Panc1 (cell line): ENCODE measurements at regions not wholly inside any gene's neighbourhood (a gene's known extent, or its start where the extent isn't known, plus 50 kb on each side); places are given as distances from the start of the nearest gene placed in this dataset.

Experiments
- ATAC-seq: fragments of 200-7000 bp; cut with Tn5 transposase; 2 replicates; pipeline ENCODE4 v1.9.1; 2020; ENCODE audit warnings: mild to moderate bottlenecking, moderate library complexity
- BruUV-seq: library from RNA; stranded (reverse); fragments of 400-500 nt; replicated peaks from 2 replicates; lab custom pipeline; 2021; lab: Mats Ljungman, UMichigan
- CTCF ChIA-PET: fragments of 300-600 bp; sonication (Branson Sonifier 250); formaldehyde crosslinking; loops from one replicate; lab custom pipeline; 2022; ENCODE audit warnings: antibody characterized with exemption; lab: Charles Lee
- POLR2A ChIA-PET: fragments of 300-600 bp; sonication (Branson Sonifier 250); formaldehyde crosslinking; loops from one replicate; lab custom pipeline; 2022; ENCODE audit warnings: antibody characterized with exemption; lab: Charles Lee
- DNase-seq: peaks from one replicate; pipeline ENCODE4 v3.0.0-alpha.2; 2010; ENCODE audit warnings: low read depth, low spot score
- H3K27ac ChIP-seq: 2 replicates; pipeline ENCODE4 v1.5.1; 2011; ENCODE audit warnings: mild to moderate bottlenecking, low read length, inconsistent platforms
- H3K27me3 ChIP-seq: fragments of 200-500 bp; sonication (Bioruptor generic); 2 replicates; pipeline ENCODE4 v1.6.0; 2014; ENCODE audit warnings: low read length, inconsistent platforms; ENCODE audit not compliant: control insufficient read depth, insufficient read depth
- H3K36me3 ChIP-seq: fragments of 200-500 bp; sonication (Bioruptor generic); 2 replicates; pipeline ENCODE4 v1.5.1; 2014; ENCODE audit warnings: inconsistent platforms, mild to moderate bottlenecking, low read length, moderate library complexity; ENCODE audit not compliant: control insufficient read depth, insufficient read depth
- H3K4me1 ChIP-seq: 2 replicates; pipeline ENCODE4 v1.5.1; 2011; ENCODE audit warnings: inconsistent platforms, mild to moderate bottlenecking, low read length, moderate library complexity; ENCODE audit not compliant: control insufficient read depth, insufficient read depth
- H3K4me3 ChIP-seq, 2 experiments: 2 replicates each; pipeline ENCODE4 v1.5.1; 2011 to 2012; ENCODE audit warnings: low read depth in 2 of 2, low read length in 2 of 2, mild to moderate bottlenecking in 2 of 2, inconsistent platforms in 1 of 2, moderate library complexity in 1 of 2
- H3K9me3 ChIP-seq: fragments of 200-500 bp; sonication (Bioruptor generic); 2 replicates; pipeline ENCODE4 v1.5.1; 2014; ENCODE audit warnings: low read depth, mild to moderate bottlenecking, inconsistent platforms, low read length, moderate library complexity; ENCODE audit not compliant: control insufficient read depth, insufficient read depth
- CTCF ChIP-seq: fragments of 450-650 bp; IDR thresholded peaks from 2 replicates; pipeline ENCODE4 v1.5.1; 2017; ENCODE audit warnings: mild to moderate bottlenecking
- POLR2AphosphoS5 ChIP-seq: IDR thresholded peaks from 2 replicates; pipeline ENCODE4 v1.6.1; 2012; ENCODE audit warnings: mild to moderate bottlenecking, low read depth, low read length, moderate library complexity
- REST ChIP-seq, 2 experiments: IDR thresholded peaks; 2 replicates each; pipeline ENCODE4 v1.6.1; 2011 to 2012; ENCODE audit warnings: low read depth in 2 of 2, control low read depth in 1 of 2, low read length in 1 of 2, mild to moderate bottlenecking in 1 of 2, moderate library complexity in 1 of 2; ENCODE audit not compliant: insufficient read depth in 1 of 2
- SIN3A ChIP-seq: IDR thresholded peaks from 2 replicates; pipeline ENCODE4 v1.6.1; 2012; ENCODE audit warnings: low read depth, mild to moderate bottlenecking, low read length, moderate library complexity, borderline replicate concordance; ENCODE audit not compliant: insufficient read depth
- TCF7L2 ChIP-seq: IDR thresholded peaks from 2 replicates; pipeline ENCODE4 v1.6.1; 2011; ENCODE audit warnings: mild to moderate bottlenecking, low read depth, low read length, inconsistent platforms
- in situ Hi-C: cut with HindIII; loops from 2 replicates; pipeline ENCODE4 v1.10.0; 2016; ENCODE audit warnings: low sequenced_read_pairs, low pct_unique_long_range_greater_than_20kb
- intact Hi-C: fragments of 100-400 bp; cut with micrococcal nuclease; formaldehyde crosslinking; loops from one replicate; pipeline ENCODE4 v1.10.0; 2022; ENCODE audit not compliant: unreplicated experiment

GRCh38 chr2:163389838-163390237 is 346.0 kb downstream of the FIGN start:
- Histone ChIP-seq H3K36me3 (no peaks in the 10 kb centered on the region), H3K9me3 (no peaks in the 10 kb centered on the region), H3K27ac (no peak overlapping the region), H3K27me3 (no peaks in the 10 kb centered on the region), H3K4me1 (no peaks in the 10 kb centered on the region), H3K4me3 (no peak overlapping the region)
- no peak for DNase-seq
- ChIA-PET POLR2A (no interaction called here), CTCF (no interaction called here)
- intact Hi-C loops = no loop called here
- in situ Hi-C loops = no loop called here
- no TSS peak for BruUV-seq
- ATAC-seq = no peak
- TF ChIP-seq TCF7L2 (no peak), CTCF (no peak), POLR2AphosphoS5 (no peak), SIN3A (no peak), REST (IDR thresholded peaks at IDR 0.05; ENCODE audit: insufficient read depth in 1 of 2, low read depth in 2 of 2, low read length in 1 of 2) (no peak)

- H3K4me3 ChIP-seq = no peak overlapping the region
- intact Hi-C loops = no loop called here
- no TSS peak for BruUV-seq
- no peak for DNase-seq
- no peak overlapping the region; the same call in 1 of the 2 replicates for H3K27ac ChIP-seq
- TF ChIP-seq REST (IDR thresholded peaks at IDR 0.05; ENCODE audit: insufficient read depth in 1 of 2, low read depth in 2 of 2, low read length in 1 of 2) (no peak), SIN3A (no peak), CTCF (no peak), TCF7L2 (no peak)
- H3K9me3 ChIP-seq = no peaks in the 10 kb centered on the region
- H3K4me1 ChIP-seq = no peaks in the 10 kb centered on the region
- no peak for ATAC-seq
- ChIA-PET CTCF (interaction anchor here (0.6 kb wide), 1 partner anchor 19 kb away, joined by 3 read pairs; no protein-coding TSS in a partner anchor), POLR2A (no interaction called here)
- H3K36me3 ChIP-seq = no peaks in the 10 kb centered on the region
- H3K27me3 ChIP-seq = no peaks in the 10 kb centered on the region
- in situ Hi-C loops = no loop called here
These were observed 360.3 kb downstream of the FIGN start for GRCh38 chr2:163375472-163375871.
